HEK293 (cell line): ENCODE measurements at regions not wholly inside any gene's neighbourhood (a gene's known extent, or its start where the extent isn't known, plus 50 kb on each side); places are given as distances from the start of the nearest gene placed in this dataset.

ENCODE experiments used
- CTCF ChIA-PET: fragments of 350-600 bp; formaldehyde crosslinking; extraction: SDS; loops from one replicate; lab custom pipeline; 2021; ENCODE audit warnings: antibody characterized with exemption; lab: Yijun Ruan, JAX
- POLR2A ChIA-PET: fragments of 300-600 bp; formaldehyde crosslinking; extraction: SDS; loops from one replicate; lab custom pipeline; 2020; ENCODE audit warnings: antibody characterized with exemption, inconsistent platforms; lab: Yijun Ruan, JAX
- H3K27ac ChIP-seq: fragments of 200-500 bp; sonication (Bioruptor generic); 2 replicates; pipeline ENCODE4 v1.5.1; 2014; ENCODE audit warnings: low read depth, low read length, control low read depth, inconsistent platforms; ENCODE audit errors: extremely low read depth
- H3K36me3 ChIP-seq, 2 experiments: fragments of 200-500 bp in 1 of 2; sonication (Bioruptor generic) in 1 of 2; 1 replicate in 1 of 2; 2 replicates in 1 of 2; pipeline ENCODE4 v1.5.1; 2014 to 2017; ENCODE audit warnings: inconsistent platforms in 2 of 2, low read length in 2 of 2; ENCODE audit not compliant: control insufficient read depth in 2 of 2, insufficient read depth in 1 of 2
- H3K4me1 ChIP-seq: fragments of 200-500 bp; sonication (Bioruptor generic); 2 replicates; pipeline ENCODE4 v1.5.1; 2014; ENCODE audit warnings: mild to moderate bottlenecking, low read length, inconsistent platforms; ENCODE audit not compliant: control insufficient read depth, insufficient read depth
- H3K4me3 ChIP-seq: 2 replicates; pipeline ENCODE4 v1.5.1; 2011; ENCODE audit warnings: low read depth, mild to moderate bottlenecking, control low read depth, low read length, moderate library complexity
- H3K9me3 ChIP-seq: fragments of 200-500 bp; sonication (Bioruptor generic); 2 replicates; pipeline ENCODE4 v1.5.1; 2014; ENCODE audit warnings: low read depth, low read length, inconsistent platforms; ENCODE audit not compliant: control insufficient read depth, insufficient read depth
- EGR2 ChIP-seq: fragments of 450-650 bp; formaldehyde crosslinking; IDR thresholded peaks from 2 replicates; pipeline ENCODE4 v1.5.1; 2016; ENCODE audit warnings: low read depth, missing biosample characterization, missing genetic modification characterization
- IKZF3 ChIP-seq: fragments of 450-650 bp; IDR thresholded peaks from 2 replicates; pipeline ENCODE4 v1.5.0; 2018; ENCODE audit warnings: missing biosample characterization, mild to moderate bottlenecking, missing genetic modification characterization, moderate library complexity
- PRDM10 ChIP-seq: fragments of 450-650 bp; formaldehyde crosslinking; IDR thresholded peaks from 2 replicates; pipeline ENCODE4 v1.5.1; 2016; ENCODE audit warnings: missing biosample characterization, missing genetic modification characterization
- REPIN1 ChIP-seq: fragments of 450-650 bp; formaldehyde crosslinking; IDR thresholded peaks from 2 replicates; pipeline ENCODE4 v1.5.1; 2017; ENCODE audit warnings: missing biosample characterization, missing genetic modification characterization, low read depth
- SETDB1 ChIP-seq: IDR thresholded peaks from one replicate; pipeline ENCODE4 v1.6.1; 2017; ENCODE audit warnings: mild to moderate bottlenecking, low read length, moderate library complexity, mixed read lengths; ENCODE audit not compliant: insufficient read length
- ZBTB26 ChIP-seq: fragments of 450-650 bp; formaldehyde crosslinking; optimal IDR thresholded peaks from 2 replicates; pipeline ENCODE3; 2016; ENCODE audit warnings: missing biosample characterization, mild to moderate bottlenecking, missing genetic modification characterization
- ZIC2 ChIP-seq: fragments of 450-650 bp; formaldehyde crosslinking; IDR thresholded peaks from 2 replicates; pipeline ENCODE4 v1.5.1; 2016; ENCODE audit warnings: missing biosample characterization, missing genetic modification characterization
- ZNF112 ChIP-seq: fragments of 450-650 bp; formaldehyde crosslinking; IDR thresholded peaks from 2 replicates; pipeline ENCODE4 v1.5.0; 2017; ENCODE audit warnings: missing biosample characterization, missing genetic modification characterization
- ZNF146 ChIP-seq: fragments of 450-650 bp; formaldehyde crosslinking; IDR thresholded peaks from 2 replicates; pipeline ENCODE4 v1.5.1; 2016; ENCODE audit warnings: missing biosample characterization, missing genetic modification characterization
- ZNF416 ChIP-seq: fragments of 450-650 bp; formaldehyde crosslinking; IDR thresholded peaks from 2 replicates; pipeline ENCODE4 v1.5.1; 2016; ENCODE audit warnings: missing biosample characterization, missing genetic modification characterization
- ZNF544 ChIP-seq: fragments of 450-650 bp; formaldehyde crosslinking; IDR thresholded peaks from 2 replicates; pipeline ENCODE4 v1.5.0; 2017; ENCODE audit warnings: missing biosample characterization, missing genetic modification characterization
- ZNF677 ChIP-seq: fragments of 450-650 bp; IDR thresholded peaks from 2 replicates; pipeline ENCODE4 v1.5.0; 2018; ENCODE audit warnings: missing biosample characterization, mild to moderate bottlenecking, missing genetic modification characterization, moderate library complexity
- TF ChIP-seq, protein P1 (sequence below): fragments of 450-650 bp; formaldehyde crosslinking; conservative IDR thresholded peaks from 2 replicates; pipeline ENCODE4 v1.5.1; 2016; ENCODE audit warnings: low read depth, missing biosample characterization, missing genetic modification characterization
- TF ChIP-seq, protein P2 (sequence below): fragments of 450-650 bp; formaldehyde crosslinking; IDR thresholded peaks from 2 replicates; pipeline ENCODE4 v1.5.1; 2016; ENCODE audit warnings: missing biosample characterization, missing genetic modification characterization, borderline replicate concordance
- TF ChIP-seq, protein P3 (sequence below): fragments of 450-650 bp; formaldehyde crosslinking; IDR thresholded peaks from 2 replicates; pipeline ENCODE4 v1.5.1; 2016; ENCODE audit warnings: missing biosample characterization, missing genetic modification characterization
- TF ChIP-seq, protein P4 (sequence below): fragments of 450-650 bp; formaldehyde crosslinking; IDR thresholded peaks from 2 replicates; pipeline ENCODE4 v1.5.1; 2016; ENCODE audit warnings: missing biosample characterization, missing genetic modification characterization, low read depth

DNA sequence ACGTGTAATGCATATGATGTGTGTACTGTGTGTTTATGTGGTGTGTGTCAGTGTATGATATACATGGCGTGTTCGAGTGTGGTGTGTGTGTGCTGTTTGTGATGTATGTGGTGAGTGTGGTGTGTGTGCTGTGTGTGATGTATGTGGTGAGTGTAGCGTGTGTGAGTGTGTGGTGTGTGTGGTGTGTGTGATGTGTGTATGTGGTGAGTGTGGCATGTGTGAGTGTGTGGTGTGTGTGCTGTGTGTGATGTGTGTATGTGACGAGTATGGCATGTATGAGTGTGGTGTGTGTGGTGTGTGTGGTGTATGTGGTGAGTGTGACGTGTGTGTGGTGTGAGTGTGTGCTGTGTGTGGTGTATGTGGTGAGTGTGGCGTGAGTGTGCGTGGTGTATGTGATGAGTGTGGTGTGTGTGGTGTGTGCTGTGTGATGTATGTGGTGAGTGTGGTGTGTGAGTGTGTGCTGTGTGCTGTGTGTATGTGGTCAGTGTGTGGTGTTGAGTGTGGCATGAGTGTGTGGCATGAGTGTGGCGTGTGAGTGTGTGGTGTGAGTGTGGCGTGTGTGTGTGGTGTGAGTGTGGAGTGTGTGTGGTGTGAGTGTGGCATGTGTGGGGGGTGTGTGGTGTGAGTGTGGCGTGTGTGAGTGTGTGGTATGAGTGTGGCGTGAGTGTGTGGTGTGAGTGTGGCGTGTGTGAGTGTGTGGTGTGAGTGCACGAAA, 56.8 kb upstream of the CKS2 start:
- CTCF ChIA-PET = no interaction called here

DNA sequence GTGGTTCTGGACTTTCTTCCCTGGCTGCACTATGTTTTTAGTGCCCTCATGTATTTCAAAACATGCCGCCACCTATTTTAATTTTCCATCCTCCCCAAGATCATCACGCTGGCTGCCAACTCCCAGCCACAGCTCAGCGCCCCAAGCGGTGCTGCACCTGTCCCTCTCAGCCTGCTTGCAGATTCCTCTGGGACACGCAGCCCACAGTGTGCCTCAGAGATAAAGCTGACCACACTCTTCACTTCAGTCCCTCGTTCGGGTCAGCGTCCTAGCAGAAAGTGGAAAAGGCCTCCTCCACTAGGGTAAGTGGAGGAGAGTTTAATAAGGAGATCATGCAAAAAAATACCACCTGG, 56.2 kb upstream of the CKS2 start:
- no peak overlapping the region for H3K4me3 ChIP-seq
- ChIA-PET POLR2A (no interaction called here), CTCF (no interaction called here)
- H3K27ac ChIP-seq = no peak overlapping the region
- no peaks in the 10 kb centered on the region for H3K9me3 ChIP-seq
- H3K4me1 ChIP-seq = no peaks in the 10 kb centered on the region
- H3K36me3 ChIP-seq = no peaks in the 10 kb centered on the region
- TF ChIP-seq PRDM10 = no peak
- TF ChIP-seq ZNF146 (tag by site-specific recombination) = no peak
- TF ChIP-seq, protein P1, sequence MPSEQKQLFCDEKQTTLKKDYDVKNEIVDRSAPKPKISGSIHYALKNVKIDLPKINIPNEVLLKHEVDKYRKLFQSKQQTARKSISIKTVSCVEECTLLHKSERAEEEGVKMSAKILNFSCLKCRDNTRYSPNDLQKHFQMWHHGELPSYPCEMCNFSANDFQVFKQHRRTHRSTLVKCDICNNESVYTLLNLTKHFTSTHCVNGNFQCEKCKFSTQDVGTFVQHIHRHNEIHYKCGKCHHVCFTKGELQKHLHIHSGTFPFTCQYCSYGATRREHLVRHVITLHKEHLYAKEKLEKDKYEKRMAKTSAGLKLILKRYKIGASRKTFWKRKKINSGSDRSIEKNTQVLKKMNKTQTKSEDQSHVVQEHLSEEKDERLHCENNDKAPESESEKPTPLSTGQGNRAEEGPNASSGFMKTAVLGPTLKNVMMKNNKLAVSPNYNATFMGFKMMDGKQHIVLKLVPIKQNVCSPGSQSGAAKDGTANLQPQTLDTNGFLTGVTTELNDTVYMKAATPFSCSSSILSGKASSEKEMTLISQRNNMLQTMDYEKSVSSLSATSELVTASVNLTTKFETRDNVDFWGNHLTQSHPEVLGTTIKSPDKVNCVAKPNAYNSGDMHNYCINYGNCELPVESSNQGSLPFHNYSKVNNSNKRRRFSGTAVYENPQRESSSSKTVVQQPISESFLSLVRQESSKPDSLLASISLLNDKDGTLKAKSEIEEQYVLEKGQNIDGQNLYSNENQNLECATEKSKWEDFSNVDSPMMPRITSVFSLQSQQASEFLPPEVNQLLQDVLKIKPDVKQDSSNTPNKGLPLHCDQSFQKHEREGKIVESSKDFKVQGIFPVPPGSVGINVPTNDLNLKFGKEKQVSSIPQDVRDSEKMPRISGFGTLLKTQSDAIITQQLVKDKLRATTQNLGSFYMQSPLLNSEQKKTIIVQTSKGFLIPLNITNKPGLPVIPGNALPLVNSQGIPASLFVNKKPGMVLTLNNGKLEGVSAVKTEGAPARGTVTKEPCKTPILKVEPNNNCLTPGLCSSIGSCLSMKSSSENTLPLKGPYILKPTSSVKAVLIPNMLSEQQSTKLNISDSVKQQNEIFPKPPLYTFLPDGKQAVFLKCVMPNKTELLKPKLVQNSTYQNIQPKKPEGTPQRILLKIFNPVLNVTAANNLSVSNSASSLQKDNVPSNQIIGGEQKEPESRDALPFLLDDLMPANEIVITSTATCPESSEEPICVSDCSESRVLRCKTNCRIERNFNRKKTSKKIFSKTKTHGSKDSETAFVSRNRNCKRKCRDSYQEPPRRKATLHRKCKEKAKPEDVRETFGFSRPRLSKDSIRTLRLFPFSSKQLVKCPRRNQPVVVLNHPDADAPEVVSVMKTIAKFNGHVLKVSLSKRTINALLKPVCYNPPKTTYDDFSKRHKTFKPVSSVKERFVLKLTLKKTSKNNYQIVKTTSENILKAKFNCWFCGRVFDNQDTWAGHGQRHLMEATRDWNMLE (tag by site-specific recombination) = no peak
- TF ChIP-seq ZNF416 = no peak
- TF ChIP-seq EGR2 (tag by site-specific recombination) = no peak
- TF ChIP-seq ZNF544 = no peak
- TF ChIP-seq REPIN1 = no peak
- TF ChIP-seq, protein P2, sequence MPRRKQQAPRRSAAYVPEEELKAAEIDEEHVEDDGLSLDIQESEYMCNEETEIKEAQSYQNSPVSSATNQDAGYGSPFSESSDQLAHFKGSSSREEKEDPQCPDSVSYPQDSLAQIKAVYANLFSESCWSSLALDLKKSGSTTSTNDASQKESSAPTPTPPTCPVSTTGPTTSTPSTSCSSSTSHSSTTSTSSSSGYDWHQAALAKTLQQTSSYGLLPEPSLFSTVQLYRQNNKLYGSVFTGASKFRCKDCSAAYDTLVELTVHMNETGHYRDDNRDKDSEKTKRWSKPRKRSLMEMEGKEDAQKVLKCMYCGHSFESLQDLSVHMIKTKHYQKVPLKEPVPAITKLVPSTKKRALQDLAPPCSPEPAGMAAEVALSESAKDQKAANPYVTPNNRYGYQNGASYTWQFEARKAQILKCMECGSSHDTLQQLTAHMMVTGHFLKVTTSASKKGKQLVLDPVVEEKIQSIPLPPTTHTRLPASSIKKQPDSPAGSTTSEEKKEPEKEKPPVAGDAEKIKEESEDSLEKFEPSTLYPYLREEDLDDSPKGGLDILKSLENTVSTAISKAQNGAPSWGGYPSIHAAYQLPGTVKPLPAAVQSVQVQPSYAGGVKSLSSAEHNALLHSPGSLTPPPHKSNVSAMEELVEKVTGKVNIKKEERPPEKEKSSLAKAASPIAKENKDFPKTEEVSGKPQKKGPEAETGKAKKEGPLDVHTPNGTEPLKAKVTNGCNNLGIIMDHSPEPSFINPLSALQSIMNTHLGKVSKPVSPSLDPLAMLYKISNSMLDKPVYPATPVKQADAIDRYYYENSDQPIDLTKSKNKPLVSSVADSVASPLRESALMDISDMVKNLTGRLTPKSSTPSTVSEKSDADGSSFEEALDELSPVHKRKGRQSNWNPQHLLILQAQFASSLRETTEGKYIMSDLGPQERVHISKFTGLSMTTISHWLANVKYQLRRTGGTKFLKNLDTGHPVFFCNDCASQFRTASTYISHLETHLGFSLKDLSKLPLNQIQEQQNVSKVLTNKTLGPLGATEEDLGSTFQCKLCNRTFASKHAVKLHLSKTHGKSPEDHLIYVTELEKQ (tag by site-specific recombination) = no peak
- no peak for TF ChIP-seq SETDB1
- no peak for TF ChIP-seq ZBTB26 (tag by site-specific recombination)

More for the DNA sequence above, 56.8 kb upstream of the CKS2 start:
- H3K4me3 ChIP-seq = no peak overlapping the region
- POLR2A ChIA-PET = no interaction called here
- no peak overlapping the region for H3K27ac ChIP-seq
- H3K4me1 ChIP-seq = no peaks in the 10 kb centered on the region
- H3K36me3 ChIP-seq = no peaks in the 10 kb centered on the region
- TF ChIP-seq ZIC2 (tag by site-specific recombination) = no peak
- TF ChIP-seq, protein P3, sequence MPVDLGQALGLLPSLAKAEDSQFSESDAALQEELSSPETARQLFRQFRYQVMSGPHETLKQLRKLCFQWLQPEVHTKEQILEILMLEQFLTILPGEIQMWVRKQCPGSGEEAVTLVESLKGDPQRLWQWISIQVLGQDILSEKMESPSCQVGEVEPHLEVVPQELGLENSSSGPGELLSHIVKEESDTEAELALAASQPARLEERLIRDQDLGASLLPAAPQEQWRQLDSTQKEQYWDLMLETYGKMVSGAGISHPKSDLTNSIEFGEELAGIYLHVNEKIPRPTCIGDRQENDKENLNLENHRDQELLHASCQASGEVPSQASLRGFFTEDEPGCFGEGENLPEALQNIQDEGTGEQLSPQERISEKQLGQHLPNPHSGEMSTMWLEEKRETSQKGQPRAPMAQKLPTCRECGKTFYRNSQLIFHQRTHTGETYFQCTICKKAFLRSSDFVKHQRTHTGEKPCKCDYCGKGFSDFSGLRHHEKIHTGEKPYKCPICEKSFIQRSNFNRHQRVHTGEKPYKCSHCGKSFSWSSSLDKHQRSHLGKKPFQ (tag by site-specific recombination) = peak; percentile 88
- TF ChIP-seq, protein P4, sequence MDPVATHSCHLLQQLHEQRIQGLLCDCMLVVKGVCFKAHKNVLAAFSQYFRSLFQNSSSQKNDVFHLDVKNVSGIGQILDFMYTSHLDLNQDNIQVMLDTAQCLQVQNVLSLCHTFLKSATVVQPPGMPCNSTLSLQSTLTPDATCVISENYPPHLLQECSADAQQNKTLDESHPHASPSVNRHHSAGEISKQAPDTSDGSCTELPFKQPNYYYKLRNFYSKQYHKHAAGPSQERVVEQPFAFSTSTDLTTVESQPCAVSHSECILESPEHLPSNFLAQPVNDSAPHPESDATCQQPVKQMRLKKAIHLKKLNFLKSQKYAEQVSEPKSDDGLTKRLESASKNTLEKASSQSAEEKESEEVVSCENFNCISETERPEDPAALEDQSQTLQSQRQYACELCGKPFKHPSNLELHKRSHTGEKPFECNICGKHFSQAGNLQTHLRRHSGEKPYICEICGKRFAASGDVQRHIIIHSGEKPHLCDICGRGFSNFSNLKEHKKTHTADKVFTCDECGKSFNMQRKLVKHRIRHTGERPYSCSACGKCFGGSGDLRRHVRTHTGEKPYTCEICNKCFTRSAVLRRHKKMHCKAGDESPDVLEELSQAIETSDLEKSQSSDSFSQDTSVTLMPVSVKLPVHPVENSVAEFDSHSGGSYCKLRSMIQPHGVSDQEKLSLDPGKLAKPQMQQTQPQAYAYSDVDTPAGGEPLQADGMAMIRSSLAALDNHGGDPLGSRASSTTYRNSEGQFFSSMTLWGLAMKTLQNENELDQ = no peak
- TF ChIP-seq ZNF112 (tag by site-specific recombination) = no peak
- no peak for TF ChIP-seq IKZF3 (tag by site-specific recombination)
- no peak for TF ChIP-seq ZNF677 (tag by site-specific recombination)
- no peaks in the 10 kb centered on the region for H3K9me3 ChIP-seq
